GM21360 (cell line): ENCODE measurements at regions not wholly inside any gene's neighbourhood (a gene's known extent, or its start where the extent isn't known, plus 50 kb on each side); places are given as distances from the start of the nearest gene placed in this dataset.
"Not testable (repeated sequence)": the region's sequence is repeated elsewhere in the genome, so short reads cannot be mapped to it uniquely, and the experiment has no call there.

Experiments used
- ATAC-seq: cut with Tn5 transposase; IDR thresholded peaks from one replicate; pipeline ENCODE4 v1.9.1; 2021; ENCODE audit warnings: mild to moderate bottlenecking, moderate library complexity; ENCODE audit not compliant: unreplicated experiment

- no peak for ATAC-seq
These were observed 448.3 kb downstream of the PCNX1 start for GRCh38 chr14:71355324-71356201.

- no peak for ATAC-seq
These were observed 451.1 kb downstream of the PCNX1 start for GRCh38 chr14:71358209-71358931.

- ATAC-seq, result not testable (repeated sequence)
These were observed 451.7 kb downstream of the PCNX1 start for GRCh38 chr14:71358932-71359421.

- ATAC-seq, result no peak
These were observed 452.6 kb downstream of the PCNX1 start for GRCh38 chr14:71359823-71360222.

GRCh38 chr14:71361336-71361735 lies 454.1 kb downstream of the PCNX1 start:
- ATAC-seq, result no peak

GRCh38 chr14:71361874-71362273 lies 454.6 kb downstream of the PCNX1 start:
- no peak for ATAC-seq

- ATAC-seq, result no peak
These were observed 455.0 kb downstream of the PCNX1 start for GRCh38 chr14:71362282-71362681.

- ATAC-seq, result no peak
These were observed 455.8 kb downstream of the PCNX1 start for GRCh38 chr14:71362920-71363584.

- no peak for ATAC-seq
These were observed 457.0 kb downstream of the PCNX1 start for GRCh38 chr14:71363946-71364925.

GRCh38 chr14:71365361-71365760 lies 458.1 kb downstream of the PCNX1 start:
- no peak for ATAC-seq

GRCh38 chr14:71366861-71367260 lies 459.6 kb downstream of the PCNX1 start:
- ATAC-seq, result no peak

GRCh38 chr14:71371711-71372396 lies 464.6 kb downstream of the PCNX1 start:
- ATAC-seq, result no peak

GRCh38 chr14:71372411-71372838 lies 465.2 kb downstream of the PCNX1 start:
- no peak for ATAC-seq

GRCh38 chr14:71373773-71374172 lies 466.5 kb downstream of the PCNX1 start:
- ATAC-seq, result no peak

- ATAC-seq, result no peak
These were observed 467.7 kb downstream of the PCNX1 start for GRCh38 chr14:71374989-71375388.

- no peak for ATAC-seq
These were observed 469.8 kb downstream of the PCNX1 start for GRCh38 chr14:71377099-71377498.

GRCh38 chr14:71380271-71380670 lies 473.0 kb downstream of the PCNX1 start:
- no peak for ATAC-seq

GRCh38 chr14:71381814-71382213 lies 474.6 kb downstream of the PCNX1 start:
- ATAC-seq, result no peak

- ATAC-seq, result no peak
These were observed 475.1 kb downstream of the PCNX1 start for GRCh38 chr14:71382315-71382714.

- no peak for ATAC-seq
These were observed 476.3 kb downstream of the PCNX1 start for GRCh38 chr14:71383510-71383909.
